COR-L47 (cell line): ENCODE measurements at regions not wholly inside any gene's neighbourhood (a gene's known extent, or its start where the extent isn't known, plus 50 kb on each side); places are given as distances from the start of the nearest gene placed in this dataset.

Experiments used
- DNase-seq: peaks from one replicate; lab custom pipeline; 2025; lab: John Stamatoyannopoulos, UW

DNA sequence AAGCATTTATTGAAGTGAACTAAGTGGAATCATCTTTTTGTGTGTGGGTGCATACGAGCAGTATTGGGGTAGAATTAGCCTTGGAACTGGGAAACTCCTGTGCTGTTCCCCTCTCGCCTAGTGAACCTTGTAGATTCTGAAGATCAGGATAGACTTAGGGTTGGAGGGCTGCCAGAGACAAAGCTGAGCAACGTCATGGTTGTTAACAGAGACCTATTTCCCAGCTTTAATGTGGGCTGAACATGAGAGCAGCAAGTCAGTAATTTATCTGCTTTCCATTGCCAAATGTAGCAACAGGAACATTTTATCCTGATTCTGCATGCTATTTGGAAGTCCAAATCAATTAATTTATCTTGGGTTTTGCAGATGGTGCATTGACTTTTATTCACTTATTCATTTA is 246.6 kb downstream of the IL20RB start:
- DNase-seq, result no peak

DNA sequence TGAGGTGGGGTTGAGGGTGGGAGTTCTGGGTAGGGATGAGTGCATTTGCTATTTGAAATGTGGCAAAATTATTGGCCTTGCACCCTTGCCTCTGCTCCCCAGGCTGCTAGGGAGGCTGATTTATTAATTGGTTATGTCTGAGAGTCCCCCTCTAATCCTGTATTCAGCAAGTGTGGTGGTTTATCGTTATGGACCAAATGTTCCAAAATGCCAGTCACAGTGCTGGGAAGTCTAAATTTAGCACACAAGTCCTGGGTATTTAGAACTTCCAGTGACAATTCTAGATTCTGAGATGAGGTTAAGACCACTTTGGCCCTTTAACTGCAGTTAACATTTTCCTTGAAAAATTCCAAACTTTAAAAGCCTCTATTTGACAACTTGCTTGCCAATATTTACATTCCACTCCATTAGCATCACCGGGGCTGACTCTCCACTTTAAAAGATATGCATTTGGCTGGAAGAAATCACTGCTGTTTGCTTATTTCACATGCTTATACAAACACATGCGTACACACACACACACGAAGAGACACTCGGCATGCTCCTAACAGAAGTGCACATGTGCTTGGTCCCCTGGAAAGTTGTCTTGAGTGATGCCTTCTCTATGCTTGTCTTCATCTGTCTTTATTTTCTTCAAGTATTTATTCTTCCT is 247.7 kb downstream of the IL20RB start:
- no peak for DNase-seq

- no peak for DNase-seq
Observed at GRCh38 chr3:137207616-137208015, 249.8 kb downstream of the IL20RB start.

GRCh38 chr3:137217733-137218132 is 259.9 kb downstream of the IL20RB start:
- DNase-seq, result no peak

GRCh38 chr3:137219801-137220445 is 262.1 kb downstream of the IL20RB start:
- no peak for DNase-seq

DNA sequence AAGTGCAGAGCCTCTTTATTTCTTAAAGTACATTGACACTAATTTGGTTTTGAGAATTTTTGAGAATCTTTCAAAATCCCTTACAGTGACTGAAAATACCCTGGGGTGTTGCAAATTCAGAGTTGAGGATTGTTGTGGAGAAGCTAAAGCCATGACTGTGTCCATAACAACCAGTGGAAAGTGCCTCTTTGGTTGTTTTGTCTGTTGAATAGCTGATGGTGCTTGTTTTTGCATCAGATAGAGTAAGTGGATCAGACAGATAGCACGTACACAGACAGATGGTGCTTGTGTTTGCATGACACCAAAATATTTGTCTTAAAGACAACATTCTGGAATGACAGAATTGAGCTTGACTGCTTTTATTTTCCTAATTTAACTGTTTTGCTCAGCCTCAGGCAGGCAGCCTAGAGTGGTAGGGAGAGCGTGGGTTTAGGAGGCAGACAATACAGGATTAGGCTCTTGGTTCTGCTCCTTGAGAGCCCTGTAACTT is 265.0 kb downstream of the IL20RB start:
- no peak for DNase-seq

DNA sequence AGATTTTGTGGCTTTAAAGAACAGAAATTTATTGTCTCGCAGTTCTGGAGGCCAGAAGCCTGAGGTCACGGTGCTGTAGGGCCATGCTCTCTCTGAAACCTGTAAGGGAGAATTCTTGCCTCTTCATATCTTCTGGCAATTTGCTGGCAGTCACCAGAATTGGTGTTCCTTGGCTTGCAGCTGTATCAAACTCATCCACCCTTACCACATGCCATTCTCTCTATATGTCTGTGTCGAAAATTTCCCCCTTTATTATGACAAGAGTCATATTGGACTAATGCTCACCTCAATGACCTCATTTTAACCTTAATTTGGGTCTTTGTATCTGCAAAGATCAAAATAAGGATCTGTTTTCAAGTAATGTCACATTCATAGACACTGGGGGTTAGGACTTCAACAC is 266.7 kb downstream of the IL20RB start:
- no peak for DNase-seq

DNA sequence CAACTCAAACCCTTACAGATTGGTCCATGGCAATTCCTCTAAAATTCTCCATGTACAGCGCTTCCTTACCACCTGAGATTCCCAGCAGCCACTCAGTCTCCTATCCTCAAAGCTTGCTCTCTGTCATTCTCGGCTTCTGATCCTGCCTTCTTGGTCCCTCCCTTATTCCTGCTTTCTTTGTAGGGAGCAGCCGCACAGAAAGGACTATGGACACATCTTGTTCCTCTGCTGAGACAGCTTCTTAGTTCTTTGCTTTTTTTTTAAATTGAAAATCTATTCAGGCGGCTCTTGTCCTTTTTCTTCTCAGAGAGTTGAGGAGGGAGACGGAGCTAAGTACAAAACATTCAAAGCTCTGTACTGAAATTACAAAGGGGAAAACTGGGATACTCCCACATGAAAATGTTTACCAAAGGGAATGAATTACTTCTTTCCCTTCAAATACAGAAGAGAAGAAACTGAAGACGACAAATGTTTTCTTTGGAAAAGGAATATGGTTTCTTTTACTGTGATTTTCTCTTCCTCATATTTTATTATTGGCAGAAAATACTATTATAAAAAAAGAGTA is 285.1 kb downstream of the IL20RB start:
- DNase-seq, result no peak

DNA sequence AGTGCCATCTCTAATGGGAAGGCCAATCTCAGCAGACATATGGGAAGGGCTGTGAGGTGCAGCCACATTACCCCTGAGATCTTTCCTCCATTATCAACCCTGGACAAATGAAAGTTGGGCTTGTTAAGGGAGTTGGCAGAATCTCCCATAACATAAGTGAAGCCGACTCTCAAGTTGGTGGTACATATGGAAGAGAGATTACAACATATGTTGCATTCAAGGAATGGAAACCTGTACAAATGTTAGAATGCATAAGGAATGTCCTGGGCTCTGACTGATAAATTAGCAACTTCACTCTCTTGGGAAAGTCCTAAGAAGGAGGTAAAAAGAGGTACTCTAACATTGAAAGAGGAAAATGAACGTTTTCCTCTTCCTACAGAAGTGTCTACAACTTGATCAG is 288.7 kb downstream of the IL20RB start:
- no peak for DNase-seq

DNA sequence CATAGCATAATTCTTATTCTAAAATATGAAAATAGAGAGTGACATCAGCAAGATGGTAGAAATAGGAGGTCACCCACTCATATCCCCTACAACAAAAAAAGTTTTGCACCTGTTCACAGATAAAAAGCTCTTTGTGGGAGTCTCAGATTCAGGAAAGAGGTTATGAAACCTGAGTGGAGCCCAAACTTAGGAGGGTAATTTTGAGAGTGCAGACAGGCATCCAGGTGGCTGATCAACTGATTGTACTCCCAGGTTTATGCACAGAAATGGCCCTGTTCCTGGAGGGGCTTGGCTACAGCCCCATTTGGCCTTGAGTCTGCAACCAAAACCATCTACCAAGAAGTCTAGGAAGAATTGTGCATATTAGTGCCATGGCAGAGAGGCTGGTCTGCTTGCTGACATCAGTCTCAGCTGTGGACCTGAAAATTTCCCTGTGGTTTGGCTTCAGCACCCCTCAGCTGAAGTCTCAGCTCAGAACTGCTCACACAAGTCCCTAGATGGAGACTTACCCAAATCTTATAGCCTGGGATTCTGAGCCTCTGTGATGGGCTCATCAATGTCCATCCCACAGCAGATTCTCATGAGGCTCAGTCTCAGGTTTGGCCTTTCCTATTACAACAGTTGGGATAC is 291.6 kb downstream of the IL20RB start:
- DNase-seq, result no peak

DNA sequence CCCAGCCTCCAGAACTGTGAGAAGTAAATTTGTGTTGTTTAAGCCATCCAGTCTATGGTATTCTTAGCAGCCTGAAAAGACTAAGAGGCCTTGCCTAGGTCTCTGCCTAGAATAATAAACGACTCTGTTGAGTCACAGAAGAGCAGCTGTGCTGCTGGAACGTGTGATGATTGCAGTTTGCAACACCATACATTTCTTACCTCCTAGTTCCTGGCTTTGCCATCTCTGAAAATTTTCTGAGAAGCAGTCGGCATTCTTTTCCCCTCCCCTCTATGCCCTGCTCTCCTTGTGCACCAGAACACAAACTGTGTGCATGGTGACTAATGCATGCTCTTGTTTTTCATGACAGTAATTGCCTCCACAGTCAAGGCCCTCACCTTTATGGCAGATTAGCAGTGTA is 301.3 kb downstream of the IL20RB start:
- DNase-seq, result no peak

- DNase-seq, result no peak
Observed at GRCh38 chr3:137259701-137260100, 301.9 kb downstream of the IL20RB start.

DNA sequence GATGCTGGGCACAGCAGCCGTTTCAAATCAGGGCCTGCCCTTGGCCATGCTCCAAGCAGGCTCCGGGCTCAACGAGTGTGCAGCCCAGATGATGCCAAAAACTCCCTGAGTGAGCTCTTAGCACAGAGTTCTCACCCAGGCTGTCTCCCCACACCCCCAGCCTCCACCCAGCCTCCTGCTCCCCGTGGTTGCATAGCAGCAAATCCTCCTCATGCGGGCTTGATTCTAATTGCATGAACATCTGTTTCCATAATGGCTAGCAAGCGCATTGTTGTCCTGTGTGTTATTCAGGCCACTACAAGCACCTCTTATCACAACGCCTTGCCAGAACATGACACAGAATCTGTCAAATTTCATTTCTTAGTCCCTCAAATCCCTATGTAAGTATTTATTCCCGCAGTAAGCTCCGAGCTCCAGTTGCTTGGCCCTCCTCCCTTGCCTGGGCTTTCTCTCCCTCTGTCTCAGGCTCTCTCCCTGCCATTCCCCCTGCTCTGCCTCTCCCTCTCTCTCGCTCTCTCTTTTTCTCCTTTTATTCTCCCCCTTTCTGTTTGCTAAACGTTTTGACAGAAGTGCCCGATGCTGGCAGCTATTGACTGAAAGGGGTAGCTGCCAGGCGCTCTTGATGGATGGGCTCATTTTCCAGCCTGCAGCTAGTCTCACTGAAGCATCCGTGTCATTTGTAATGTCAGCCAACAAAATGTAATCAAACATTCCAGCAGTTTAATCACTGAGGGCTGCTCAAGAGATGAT is 306.5 kb downstream of the IL20RB start:
- peak; percentile 44 for DNase-seq

GRCh38 chr3:137264843-137265330 is 307.1 kb downstream of the IL20RB start:
- no peak for DNase-seq

DNA sequence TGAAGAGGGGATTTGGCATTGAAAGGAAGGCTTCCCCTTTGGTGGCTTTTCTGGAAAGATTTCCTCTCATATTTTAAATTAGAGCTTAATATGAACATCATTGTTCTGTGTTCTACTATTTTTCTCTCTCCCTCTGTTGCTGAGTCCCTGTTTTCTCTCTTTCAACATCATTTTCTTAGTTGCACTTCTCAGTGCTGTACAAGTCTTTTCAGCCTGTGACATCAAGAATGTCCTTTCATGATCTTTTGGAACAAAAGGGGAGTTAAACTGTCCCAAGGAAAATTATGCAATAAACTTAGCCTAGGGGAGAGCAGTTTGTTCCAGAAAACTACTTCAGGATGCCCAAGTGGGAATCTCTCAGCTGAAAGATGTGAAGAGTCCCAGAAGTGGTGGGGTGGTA is 325.1 kb downstream of the IL20RB start:
- no peak for DNase-seq

GRCh38 chr3:137285924-137286323 is 328.1 kb downstream of the IL20RB start:
- no peak for DNase-seq

DNA sequence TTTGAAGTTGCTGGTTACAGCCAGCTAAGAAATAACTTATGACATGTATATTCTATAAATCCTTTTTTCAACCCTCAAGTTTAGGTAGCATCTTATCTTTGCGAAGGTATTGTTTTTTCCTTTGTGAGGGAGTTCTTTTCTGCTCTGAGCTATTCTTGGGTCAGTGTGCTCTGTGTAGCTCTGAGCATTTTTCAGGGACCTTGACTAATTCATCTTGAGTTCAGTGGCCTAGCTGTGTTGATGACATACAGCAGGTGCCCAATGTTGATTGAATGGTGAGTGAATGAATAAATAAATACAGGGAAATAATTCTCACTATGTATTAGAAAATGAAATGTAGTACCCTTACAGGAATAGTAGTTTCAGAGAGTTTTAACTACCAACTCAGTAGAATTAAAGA is 335.3 kb downstream of the IL20RB start:
- DNase-seq, result no peak

DNA sequence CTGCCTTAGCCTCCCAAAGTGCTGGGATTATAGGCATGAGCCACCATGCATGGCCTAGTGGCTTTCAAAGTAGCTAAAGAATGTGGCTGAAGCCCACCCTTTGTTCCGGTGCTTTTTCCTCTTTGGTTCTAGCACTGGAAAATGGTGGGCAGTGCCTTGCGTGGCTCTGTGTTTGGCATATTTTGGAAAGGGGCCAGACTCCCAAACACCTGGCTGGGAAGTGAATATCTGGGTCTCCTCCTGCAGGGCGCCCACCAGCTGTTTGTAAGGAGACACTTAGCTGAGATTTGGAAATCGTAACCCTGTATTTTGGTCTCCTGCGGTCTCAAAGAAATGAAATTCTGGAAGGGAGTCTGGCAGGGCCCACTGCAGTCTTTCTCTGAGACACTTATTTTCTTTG is 336.4 kb downstream of the IL20RB start:
- DNase-seq, result no peak

- no peak for DNase-seq
Observed at GRCh38 chr3:137294839-137295238, 337.1 kb downstream of the IL20RB start.

GRCh38 chr3:137295336-137295735 is 337.6 kb downstream of the IL20RB start:
- DNase-seq, result no peak

DNA sequence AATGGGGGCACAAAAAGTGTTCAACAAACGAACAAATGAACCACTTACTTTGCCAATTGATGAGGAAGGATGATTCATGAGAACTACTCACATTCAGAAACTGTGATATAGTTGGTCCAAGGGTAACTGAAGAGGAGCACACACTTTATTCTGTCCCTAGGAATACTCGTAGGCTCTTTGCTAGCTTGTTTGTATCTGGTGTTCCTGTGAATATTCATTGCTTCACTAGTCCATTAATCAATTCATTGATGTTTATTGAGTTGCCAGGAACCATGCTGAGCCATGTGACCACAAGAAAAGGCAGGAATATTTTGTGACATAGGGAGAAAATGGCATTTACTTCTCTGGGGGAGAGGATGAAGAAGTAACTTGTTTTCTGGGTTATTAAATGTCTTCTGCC is 338.3 kb downstream of the IL20RB start:
- DNase-seq, result no peak

GRCh38 chr3:137297770-137298169 is 340.0 kb downstream of the IL20RB start:
- no peak for DNase-seq
